ENCODE measurements at regions not wholly inside any gene's neighbourhood (a gene's known extent, or its start where the extent isn't known, plus 50 kb on each side); places are given as distances from the start of the nearest gene placed in this dataset.

DNA sequence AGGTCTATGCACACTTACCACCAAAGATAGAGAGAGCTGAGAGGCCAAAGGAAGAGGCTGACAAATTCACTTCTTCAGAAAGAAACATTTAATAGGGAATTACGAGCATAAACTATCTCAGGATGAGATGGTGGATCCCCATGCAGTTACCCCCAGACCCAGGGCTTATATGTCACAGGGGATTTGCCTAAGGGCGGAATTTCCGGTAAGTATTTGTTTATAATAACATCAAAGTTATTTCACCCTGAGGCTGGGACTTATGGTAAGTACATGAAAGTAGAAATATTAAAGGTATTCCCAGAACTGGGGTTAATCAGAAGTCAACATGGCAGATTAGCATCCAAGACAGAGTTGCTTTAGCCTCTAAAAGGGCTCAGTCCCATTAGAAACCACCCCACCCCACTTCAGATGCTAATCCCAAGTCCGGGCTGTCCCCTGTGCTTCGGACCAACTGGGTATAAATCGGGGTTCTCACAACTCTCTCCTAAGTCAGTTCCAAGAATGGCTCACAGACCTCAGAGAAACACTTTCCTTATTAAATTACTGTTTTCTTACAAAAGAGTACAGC is 247.4 kb upstream of the ZP4 start:
- FAIRE-seq = no peak
- no peaks in the 10 kb centered on the region for H3K4me1 ChIP-seq
- no peaks in the 10 kb centered on the region for H3K9me3 ChIP-seq
- TF ChIP-seq, protein P1, sequence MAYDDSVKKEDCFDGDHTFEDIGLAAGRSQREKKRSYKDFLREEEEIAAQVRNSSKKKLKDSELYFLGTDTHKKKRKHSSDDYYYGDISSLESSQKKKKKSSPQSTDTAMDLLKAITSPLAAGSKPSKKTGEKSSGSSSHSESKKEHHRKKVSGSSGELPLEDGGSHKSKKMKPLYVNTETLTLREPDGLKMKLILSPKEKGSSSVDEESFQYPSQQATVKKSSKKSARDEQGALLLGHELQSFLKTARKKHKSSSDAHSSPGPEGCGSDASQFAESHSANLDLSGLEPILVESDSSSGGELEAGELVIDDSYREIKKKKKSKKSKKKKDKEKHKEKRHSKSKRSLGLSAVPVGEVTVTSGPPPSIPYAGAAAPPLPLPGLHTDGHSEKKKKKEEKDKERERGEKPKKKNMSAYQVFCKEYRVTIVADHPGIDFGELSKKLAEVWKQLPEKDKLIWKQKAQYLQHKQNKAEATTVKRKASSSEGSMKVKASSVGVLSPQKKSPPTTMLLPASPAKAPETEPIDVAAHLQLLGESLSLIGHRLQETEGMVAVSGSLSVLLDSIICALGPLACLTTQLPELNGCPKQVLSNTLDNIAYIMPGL (CRISPR knock-in tag; IDR thresholded peaks at IDR 0.05; ENCODE audit: borderline replicate concordance) = no peak
- TF ChIP-seq ZC3H11A (IDR thresholded peaks at IDR 0.05) (no peak), HES2 (IDR thresholded peaks at IDR 0.05) (no peak), RNF2 (IDR thresholded peaks at IDR 0.05; ENCODE audit: borderline replicate concordance, low read depth) (no peak), BCL3 (IDR thresholded peaks at IDR 0.05) (no peak)
- no peak for DNase-seq (ENCODE audit: low read depth in 1 of 2, low spot score in 1 of 2)
- ChIA-PET POLR2A (no interaction called here), CTCF (no interaction called here)
- H3K4me2 ChIP-seq = no peak overlapping the region
- no peak overlapping the region for H3K27ac ChIP-seq
- no peak for ATAC-seq
- 4% methylated on average over 6 of the region's 6 CpGs for WGBS (ENCODE audit: missing lambda C conversion rate)
- H3K4me3 ChIP-seq = no peak overlapping the region

DNA sequence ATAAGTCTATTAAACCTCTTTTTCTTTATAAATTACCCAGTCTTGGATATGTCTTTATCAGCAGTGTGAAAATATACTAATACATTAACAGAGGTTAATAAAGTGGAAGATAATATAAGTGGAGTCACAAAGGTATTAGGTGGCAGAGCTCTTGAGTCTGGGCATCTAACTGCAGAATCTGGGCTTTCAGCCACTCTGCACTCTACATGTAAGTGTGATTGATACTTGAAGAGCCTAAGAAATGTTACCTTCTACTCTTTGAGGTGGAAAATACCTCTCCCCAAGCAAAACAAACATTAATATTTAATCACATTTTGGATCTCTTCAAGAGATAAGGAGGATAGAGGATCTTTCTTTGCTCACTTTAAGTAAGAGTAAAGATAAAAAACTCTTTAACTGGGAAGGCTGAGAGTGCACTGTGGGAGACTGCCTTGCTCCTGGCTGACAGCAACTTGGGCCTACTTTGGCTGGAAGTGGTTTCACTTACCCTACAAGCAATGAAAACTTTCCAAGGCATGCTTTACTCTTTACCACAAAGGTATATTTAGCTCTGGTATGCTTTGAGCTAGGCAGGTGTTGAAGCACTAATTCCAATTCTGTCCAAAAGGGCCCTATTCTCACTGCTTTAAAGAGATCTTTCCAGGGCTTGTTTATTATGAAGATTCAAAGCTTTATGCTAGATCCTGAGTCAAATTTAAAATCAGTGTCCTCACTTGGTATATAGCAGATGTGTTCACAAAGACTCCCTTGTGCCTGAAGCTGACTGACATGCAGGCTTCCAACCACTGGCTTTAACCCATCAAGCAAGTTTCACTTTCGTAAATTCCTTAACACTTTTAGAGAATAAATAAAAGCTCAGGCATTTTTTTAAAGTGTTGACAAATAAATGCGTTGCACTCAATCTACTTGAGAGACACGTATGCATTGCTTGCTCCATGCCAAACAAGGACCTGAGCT is 245.3 kb upstream of the ZP4 start:
- CTCF ChIA-PET = no interaction called here
- 7% methylated on average over 3 of the region's 3 CpGs for WGBS (ENCODE audit: missing lambda C conversion rate)
- H3K4me3 ChIP-seq = no peak overlapping the region
- TF ChIP-seq BHLHE40 (IDR thresholded peaks at IDR 0.05; ENCODE audit: low read depth, low read length) (no peak), NFE2L2 (conservative IDR thresholded peaks at IDR 0.05; ENCODE audit: low read length) (no peak), ATOH8 (CRISPR knock-in tag; IDR thresholded peaks at IDR 0.05; ENCODE audit: low read depth) (no peak), TP53 (CRISPR knock-in tag; IDR thresholded peaks at IDR 0.05) (no peak), ESRRA (IDR thresholded peaks at IDR 0.05; ENCODE audit: borderline replicate concordance, low read length) (no peak), TFCP2L1 (CRISPR knock-in tag; IDR thresholded peaks at IDR 0.05) (no peak), SMC3 (IDR thresholded peaks at IDR 0.05) (no peak), RFX5 (IDR thresholded peaks at IDR 0.05) (no peak), MAZ (IDR thresholded peaks at IDR 0.05; ENCODE audit: borderline replicate concordance, low read depth, low read length) (no peak), CHD2 (IDR thresholded peaks at IDR 0.05; ENCODE audit: low read length, partially characterized antibody) (no peak), JUNB (IDR thresholded peaks at IDR 0.05) (no peak), MAFK (IDR thresholded peaks at IDR 0.05; ENCODE audit: partially characterized antibody) (no peak), POLR2A (IDR thresholded peaks at IDR 0.05; ENCODE audit: low read length) (no peak), FOSL2 (IDR thresholded peaks at IDR 0.05) (no peak), FOSL2 (CRISPR knock-in tag; IDR thresholded peaks at IDR 0.05) (no peak), HOXB13 (CRISPR knock-in tag; IDR thresholded peaks at IDR 0.05; ENCODE audit: low read depth) (no peak), HES2 (IDR thresholded peaks at IDR 0.05) (no peak)
- TF ChIP-seq, protein P2, sequence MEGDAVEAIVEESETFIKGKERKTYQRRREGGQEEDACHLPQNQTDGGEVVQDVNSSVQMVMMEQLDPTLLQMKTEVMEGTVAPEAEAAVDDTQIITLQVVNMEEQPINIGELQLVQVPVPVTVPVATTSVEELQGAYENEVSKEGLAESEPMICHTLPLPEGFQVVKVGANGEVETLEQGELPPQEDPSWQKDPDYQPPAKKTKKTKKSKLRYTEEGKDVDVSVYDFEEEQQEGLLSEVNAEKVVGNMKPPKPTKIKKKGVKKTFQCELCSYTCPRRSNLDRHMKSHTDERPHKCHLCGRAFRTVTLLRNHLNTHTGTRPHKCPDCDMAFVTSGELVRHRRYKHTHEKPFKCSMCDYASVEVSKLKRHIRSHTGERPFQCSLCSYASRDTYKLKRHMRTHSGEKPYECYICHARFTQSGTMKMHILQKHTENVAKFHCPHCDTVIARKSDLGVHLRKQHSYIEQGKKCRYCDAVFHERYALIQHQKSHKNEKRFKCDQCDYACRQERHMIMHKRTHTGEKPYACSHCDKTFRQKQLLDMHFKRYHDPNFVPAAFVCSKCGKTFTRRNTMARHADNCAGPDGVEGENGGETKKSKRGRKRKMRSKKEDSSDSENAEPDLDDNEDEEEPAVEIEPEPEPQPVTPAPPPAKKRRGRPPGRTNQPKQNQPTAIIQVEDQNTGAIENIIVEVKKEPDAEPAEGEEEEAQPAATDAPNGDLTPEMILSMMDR (IDR thresholded peaks at IDR 0.05) = no peak
- TF ChIP-seq, protein P1 (CRISPR knock-in tag; IDR thresholded peaks at IDR 0.05; ENCODE audit: borderline replicate concordance) = no peak
- FAIRE-seq (no peak), ATAC-seq (no peak), DNase-seq (ENCODE audit: low read depth in 1 of 2, low spot score in 1 of 2) (no peak)
- no peaks in the 10 kb centered on the region for H3K9me3 ChIP-seq
- no peak overlapping the region for H3K27ac ChIP-seq
- H3K4me2 ChIP-seq = no peak overlapping the region
- POLR2A ChIA-PET = no interaction called here
- H3K4me1 ChIP-seq = no peaks in the 10 kb centered on the region
